Activated CD8-positive, alpha-beta T cell treated with anti-CD3 and anti-CD28 coated beads for 36 hours (primary cell): ENCODE measurements at regions not wholly inside any gene's neighbourhood (a gene's known extent, or its start where the extent isn't known, plus 50 kb on each side); places are given as distances from the start of the nearest gene placed in this dataset.

Experiments
- ATAC-seq: fragments of 200-7000 bp; cut with Tn5 transposase; one replicate; pipeline ENCODE4 v1.10.0; 2021; ENCODE audit warnings: mild to moderate bottlenecking, moderate library complexity
- CTCF ChIA-PET: fragments of 350-600 bp; sonication (Branson Sonifier 250); formaldehyde crosslinking; loops from one replicate; lab custom pipeline; 2021; ENCODE audit warnings: antibody characterized with exemption; lab: Charles Lee
- POLR2A ChIA-PET: fragments of 350-600 bp; sonication (Branson Sonifier 250); formaldehyde crosslinking; loops from one replicate; lab custom pipeline; 2021; ENCODE audit warnings: antibody characterized with exemption; lab: Charles Lee
- DNase-seq: peaks from one replicate; pipeline ENCODE4 v3.0.0-alpha.2; 2020
- H3K27ac Mint-ChIP-seq: one replicate; pipeline ENCODE4 v1.8.0; 2021; ENCODE audit warnings: mild to moderate bottlenecking, mixed read lengths
- H3K27me3 Mint-ChIP-seq: one replicate; pipeline ENCODE4 v1.8.0; 2021; ENCODE audit warnings: mixed read lengths
- H3K36me3 Mint-ChIP-seq: one replicate; pipeline ENCODE4 v1.8.0; 2021; ENCODE audit warnings: low read depth, mixed read lengths
- H3K4me1 Mint-ChIP-seq: one replicate; pipeline ENCODE4 v1.8.0; 2021; ENCODE audit warnings: low read depth, mixed read lengths
- H3K4me3 Mint-ChIP-seq: one replicate; pipeline ENCODE4 v1.8.0; 2021; ENCODE audit warnings: mild to moderate bottlenecking, moderate library complexity, mixed read lengths
- H3K9me3 Mint-ChIP-seq: one replicate; pipeline ENCODE4 v1.8.0; 2021; ENCODE audit warnings: mixed read lengths
- CTCF ChIP-seq: fragments of 200-600 bp; IDR thresholded peaks from one replicate; pipeline ENCODE4 v1.8.0; 2022; ENCODE audit warnings: antibody characterized with exemption, mild to moderate bottlenecking
- intact Hi-C: fragments of 100-400 bp; cut with micrococcal nuclease; formaldehyde crosslinking; loops from one replicate; pipeline ENCODE4 v1.10.0; 2022

- Mint-ChIP-seq H3K27ac (no peak overlapping the region), H3K27me3 (no peaks in the 10 kb centered on the region), H3K36me3 (no peaks in the 10 kb centered on the region), H3K9me3 (no peaks in the 10 kb centered on the region), H3K4me3 (no peak overlapping the region), H3K4me1 (peaks cover 2% of the 10 kb centered on the region)
- POLR2A ChIA-PET = no interaction called here
- no peak for ATAC-seq
- CTCF ChIA-PET = no interaction called here
- intact Hi-C loops = no loop called here
- no peak for DNase-seq
- no peak for TF ChIP-seq CTCF
These were observed 201.8 kb upstream of the ZNF608 start for GRCh38 chr5:124948062-124948753.

- intact Hi-C loops = no loop called here
- Mint-ChIP-seq H3K27me3 (no peaks in the 10 kb centered on the region), H3K4me3 (no peak overlapping the region), H3K9me3 (no peaks in the 10 kb centered on the region), H3K36me3 (no peaks in the 10 kb centered on the region), H3K27ac (no peak overlapping the region), H3K4me1 (peaks cover 2% of the 10 kb centered on the region)
- TF ChIP-seq CTCF = no peak
- CTCF ChIA-PET = no interaction called here
- DNase-seq = no peak
- POLR2A ChIA-PET = no interaction called here
- no peak for ATAC-seq
These were observed 202.4 kb upstream of the ZNF608 start for GRCh38 chr5:124948754-124949275.

GRCh38 chr5:124949862-124950261, 203.4 kb upstream of the ZNF608 start:
- intact Hi-C loops = no loop called here
- Mint-ChIP-seq H3K4me3 (no peak overlapping the region), H3K36me3 (no peaks in the 10 kb centered on the region), H3K4me1 (peaks cover 2% of the 10 kb centered on the region), H3K27ac (no peak overlapping the region), H3K27me3 (no peaks in the 10 kb centered on the region), H3K9me3 (no peaks in the 10 kb centered on the region)
- ChIA-PET CTCF (no interaction called here), POLR2A (no interaction called here)
- ATAC-seq = no peak
- DNase-seq = no peak
- no peak for TF ChIP-seq CTCF

DNA sequence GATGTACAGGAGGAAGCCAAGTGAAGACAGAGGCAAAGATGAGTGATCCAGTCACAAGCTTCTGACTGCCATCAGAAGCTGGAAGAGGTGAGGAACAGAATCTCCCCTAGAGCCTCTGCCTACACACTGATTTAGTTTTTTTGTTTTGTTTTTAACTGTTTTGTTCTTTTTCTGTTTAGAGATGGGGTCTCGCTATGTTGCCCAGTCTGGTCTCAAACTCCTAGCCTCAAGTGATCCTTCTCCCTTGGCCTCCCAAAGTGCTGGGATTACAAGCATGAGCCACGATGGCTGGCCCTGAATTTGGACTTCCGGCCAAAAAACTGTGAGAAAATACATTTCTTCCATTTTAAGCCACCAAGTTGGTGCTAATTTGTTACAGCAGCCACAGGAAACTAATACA, 204.7 kb upstream of the ZNF608 start:
- ChIA-PET CTCF (no interaction called here), POLR2A (no interaction called here)
- Mint-ChIP-seq H3K9me3 (no peaks in the 10 kb centered on the region), H3K27me3 (no peaks in the 10 kb centered on the region), H3K4me1 (peaks cover 2% of the 10 kb centered on the region), H3K27ac (no peak overlapping the region), H3K36me3 (no peaks in the 10 kb centered on the region), H3K4me3 (no peak overlapping the region)
- no peak for TF ChIP-seq CTCF
- intact Hi-C loops = no loop called here
- no peak for DNase-seq
- no peak for ATAC-seq

DNA sequence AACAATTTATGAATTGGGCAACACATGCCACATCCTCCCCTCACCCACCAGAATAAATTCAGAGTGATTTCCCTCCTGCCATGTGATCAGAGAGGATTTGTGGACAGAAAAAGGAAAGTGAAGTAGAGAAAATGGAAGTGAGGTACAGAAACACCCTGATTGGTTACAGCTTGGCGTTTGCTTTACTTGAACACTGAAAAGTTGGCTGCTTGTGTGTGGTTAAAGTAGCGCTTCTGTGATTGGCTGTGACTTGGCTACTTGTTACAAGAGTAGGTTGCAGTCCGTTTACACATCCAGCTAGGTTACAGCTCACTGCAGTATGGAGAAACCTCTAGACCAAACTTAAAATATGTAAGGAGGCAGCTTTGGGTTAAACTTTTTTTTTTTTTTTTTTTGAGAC, 205.2 kb upstream of the ZNF608 start:
- H3K4me1 Mint-ChIP-seq = peaks cover 2% of the 10 kb centered on the region
- H3K4me3 Mint-ChIP-seq = no peak overlapping the region
- H3K27ac Mint-ChIP-seq = no peak overlapping the region
- no peaks in the 10 kb centered on the region for H3K9me3 Mint-ChIP-seq
- CTCF ChIA-PET = no interaction called here
- ATAC-seq (peak; percentile 27), DNase-seq (no peak)
- POLR2A ChIA-PET = no interaction called here
- TF ChIP-seq CTCF = no peak
- intact Hi-C loops = no loop called here
- no peaks in the 10 kb centered on the region for H3K27me3 Mint-ChIP-seq
- no peaks in the 10 kb centered on the region for H3K36me3 Mint-ChIP-seq
